NCI-H2081 (cell line): ENCODE measurements at regions not wholly inside any gene's neighbourhood (a gene's known extent, or its start where the extent isn't known, plus 50 kb on each side); places are given as distances from the start of the nearest gene placed in this dataset.

ENCODE experiments used
- DNase-seq, 2 experiments: peaks; one replicate each; lab custom pipeline; 2025; lab: John Stamatoyannopoulos, UW

DNA sequence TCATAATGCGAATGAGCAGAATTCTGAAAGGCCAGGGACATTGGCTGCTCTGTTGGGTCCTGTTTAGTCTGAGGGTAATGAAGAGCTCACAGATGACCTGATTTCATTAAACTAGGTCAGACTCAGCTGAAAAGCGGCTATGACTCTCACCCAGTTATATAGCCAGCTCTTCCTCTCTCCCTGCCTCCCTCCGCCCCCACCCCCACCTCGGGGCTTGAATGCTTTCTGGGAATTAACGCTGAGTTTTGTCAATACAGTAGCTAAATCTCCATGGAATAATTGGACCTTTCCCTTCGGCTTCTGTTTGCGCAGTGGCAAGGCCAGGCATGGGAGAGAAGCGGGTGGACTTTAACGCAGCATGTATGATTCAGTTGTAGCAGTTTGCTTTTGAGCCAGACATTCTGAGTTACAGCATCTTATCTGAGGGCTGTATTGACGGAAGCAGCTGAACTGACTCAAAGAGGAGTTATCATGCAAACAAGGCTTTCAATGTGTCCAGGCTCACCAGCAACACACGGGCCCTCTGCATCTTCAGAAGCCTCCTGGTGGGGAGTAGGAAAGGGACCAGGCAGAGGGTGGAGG, 110.6 kb downstream of the MYCN start:
- DNase-seq = no peak

DNA sequence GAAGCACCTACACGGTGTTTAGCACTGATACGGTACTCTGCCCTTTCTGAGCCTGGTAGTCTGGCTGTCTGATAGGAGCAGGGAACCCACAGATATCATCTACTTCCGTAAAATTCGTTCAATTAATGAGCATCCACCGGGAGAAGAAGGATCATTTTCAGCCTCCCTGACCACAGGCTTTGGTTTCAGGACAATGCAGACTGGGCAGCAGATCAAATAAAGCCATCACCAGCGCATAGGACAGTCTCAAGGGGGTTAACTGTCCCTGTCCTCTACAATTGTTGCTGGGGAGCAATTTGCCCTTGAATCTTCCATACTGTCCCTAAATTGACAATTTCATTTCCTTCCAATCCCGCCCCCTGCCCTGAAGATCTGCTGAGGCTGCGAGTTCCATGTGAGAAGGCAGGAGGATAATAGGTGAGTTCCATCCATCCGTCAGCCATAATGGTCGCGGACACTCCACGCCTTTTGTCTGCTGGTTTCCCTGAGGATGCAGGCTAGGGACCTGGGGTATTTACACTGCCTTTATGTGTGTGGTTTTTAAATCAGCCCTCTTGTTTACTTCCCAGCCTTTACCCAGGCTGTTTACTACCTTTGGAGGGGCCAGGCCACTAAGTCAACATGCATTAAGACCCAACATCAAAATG, 110.0 kb downstream of the MYCN start:
- no peak for DNase-seq

DNA sequence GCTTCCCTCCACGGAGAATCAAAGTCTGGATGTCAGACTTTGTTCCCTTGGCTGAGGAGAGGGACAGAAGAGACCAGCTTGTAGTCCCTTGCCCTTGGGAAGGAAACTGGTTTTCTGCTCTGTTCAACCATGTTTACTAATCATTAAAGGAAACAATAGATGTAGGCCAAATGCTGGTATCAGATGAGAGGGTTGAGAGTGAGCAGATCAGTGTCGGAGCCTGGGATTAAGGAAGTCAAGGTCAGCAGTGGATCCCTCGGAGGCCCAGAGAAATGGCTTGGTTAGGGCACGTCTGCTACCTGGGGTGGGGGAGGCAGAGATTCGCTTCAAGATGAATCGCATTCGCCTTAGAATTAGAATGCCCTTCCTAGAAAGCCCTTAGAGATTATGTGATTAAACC, 109.1 kb downstream of the MYCN start:
- no peak for DNase-seq

GRCh38 chr2:16048466-16048865, 108.1 kb downstream of the MYCN start:
- no peak for DNase-seq

- DNase-seq = no peak
Observed at GRCh38 chr2:16047701-16048100, 107.4 kb downstream of the MYCN start.

GRCh38 chr2:16046649-16047048, 106.3 kb downstream of the MYCN start:
- DNase-seq = no peak

GRCh38 chr2:16045653-16046352, 105.5 kb downstream of the MYCN start:
- DNase-seq = no peak

GRCh38 chr2:16044946-16045456, 104.7 kb downstream of the MYCN start:
- DNase-seq = no peak

DNA sequence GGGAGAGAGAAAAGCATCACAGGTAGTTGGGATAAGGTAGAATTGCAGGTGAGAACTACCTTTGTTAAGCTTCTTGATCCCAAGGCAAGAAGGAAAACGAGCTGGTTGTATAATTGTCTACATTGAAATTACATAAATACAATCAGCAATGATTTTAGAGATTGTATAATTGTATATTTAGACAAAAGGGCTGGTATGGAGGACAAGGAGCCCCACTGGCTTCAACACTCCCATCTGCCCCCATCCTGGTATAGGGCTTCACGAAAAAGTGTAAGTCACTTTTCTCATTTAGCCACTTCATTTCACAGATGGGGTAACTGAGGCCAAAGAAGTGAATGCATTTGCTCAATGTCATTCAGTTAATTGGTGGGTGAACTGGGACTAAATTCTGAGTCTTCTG, 103.3 kb downstream of the MYCN start:
- DNase-seq = no peak

- no peak for DNase-seq
Observed at GRCh38 chr2:16043192-16043591, 102.8 kb downstream of the MYCN start.

GRCh38 chr2:16042201-16042700, 101.9 kb downstream of the MYCN start:
- DNase-seq = no peak

- no peak for DNase-seq
Observed at GRCh38 chr2:16040271-16041010, 100.1 kb downstream of the MYCN start.

DNA sequence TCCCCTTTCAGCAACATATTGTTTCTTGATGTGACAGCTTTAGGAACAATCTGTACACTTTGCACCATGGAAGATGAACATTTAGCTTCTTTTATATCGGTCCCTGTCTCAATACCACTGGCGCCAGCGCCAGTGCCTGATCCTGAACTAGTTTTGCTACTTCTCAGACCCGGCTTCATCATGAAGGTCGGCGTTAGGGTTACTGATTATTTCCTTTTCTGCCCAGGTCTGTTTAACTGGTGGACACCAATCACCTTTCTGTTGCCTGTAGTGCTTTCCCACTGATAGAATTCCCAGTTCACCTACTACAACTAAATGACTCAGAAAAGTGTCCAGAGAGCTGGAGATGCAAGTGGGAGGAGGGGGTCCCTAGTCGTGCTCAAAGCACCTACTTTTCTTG, 99.5 kb downstream of the MYCN start:
- DNase-seq = no peak

DNA sequence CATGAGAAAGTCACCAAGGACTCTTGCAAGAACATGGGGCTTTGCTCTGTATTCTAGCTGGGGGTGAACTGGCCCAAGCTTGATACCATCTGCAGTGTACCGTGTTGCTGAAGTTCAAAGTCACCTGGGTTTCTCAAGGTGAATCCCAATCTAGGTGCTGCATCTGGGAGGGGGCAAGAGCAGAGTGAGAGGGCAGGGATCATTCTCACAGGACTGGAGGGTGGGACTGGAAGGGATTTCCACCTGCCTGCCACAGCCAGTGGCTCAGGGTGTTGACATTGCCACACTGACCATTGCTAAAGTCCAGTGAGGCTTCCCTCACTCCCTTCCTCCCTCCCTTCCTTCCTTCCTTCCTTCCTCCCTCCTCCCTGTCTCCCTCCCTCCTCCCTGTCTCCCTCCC, 98.7 kb downstream of the MYCN start:
- DNase-seq = no peak

GRCh38 chr2:16038621-16039020, 98.3 kb downstream of the MYCN start:
- no peak for DNase-seq

DNA sequence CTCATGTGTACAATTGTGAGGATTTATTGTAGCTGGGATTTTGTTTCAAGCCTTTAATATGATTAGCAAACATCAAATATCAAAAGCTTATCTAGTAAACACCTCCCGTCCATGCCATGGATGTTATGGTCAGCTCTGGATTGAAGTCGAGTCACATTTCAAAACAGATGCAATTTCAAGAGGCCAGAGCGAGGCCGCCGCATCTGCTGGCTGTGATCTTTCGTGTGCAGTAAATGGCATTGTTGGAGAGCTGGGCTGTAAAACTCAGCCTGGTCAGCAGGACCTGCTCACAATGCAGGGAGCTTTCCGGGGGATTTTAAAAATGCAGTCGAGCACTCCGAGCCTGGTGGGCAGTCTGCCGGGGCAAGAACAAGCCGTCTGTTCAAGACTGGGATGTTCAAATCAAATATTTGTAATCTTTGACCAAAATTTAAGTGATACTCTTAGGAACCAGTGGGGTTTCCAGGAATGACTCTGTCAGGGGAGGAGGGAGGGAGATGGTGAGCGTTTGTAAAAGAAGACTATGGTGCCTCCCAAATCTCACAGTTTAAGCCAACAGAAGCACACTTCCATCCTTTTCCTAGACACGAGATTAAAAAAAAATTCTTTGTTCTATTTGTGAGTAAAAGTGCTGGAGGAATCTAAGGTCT, 97.6 kb downstream of the MYCN start:
- DNase-seq = no peak

GRCh38 chr2:16036951-16037350, 96.6 kb downstream of the MYCN start:
- no peak for DNase-seq

DNA sequence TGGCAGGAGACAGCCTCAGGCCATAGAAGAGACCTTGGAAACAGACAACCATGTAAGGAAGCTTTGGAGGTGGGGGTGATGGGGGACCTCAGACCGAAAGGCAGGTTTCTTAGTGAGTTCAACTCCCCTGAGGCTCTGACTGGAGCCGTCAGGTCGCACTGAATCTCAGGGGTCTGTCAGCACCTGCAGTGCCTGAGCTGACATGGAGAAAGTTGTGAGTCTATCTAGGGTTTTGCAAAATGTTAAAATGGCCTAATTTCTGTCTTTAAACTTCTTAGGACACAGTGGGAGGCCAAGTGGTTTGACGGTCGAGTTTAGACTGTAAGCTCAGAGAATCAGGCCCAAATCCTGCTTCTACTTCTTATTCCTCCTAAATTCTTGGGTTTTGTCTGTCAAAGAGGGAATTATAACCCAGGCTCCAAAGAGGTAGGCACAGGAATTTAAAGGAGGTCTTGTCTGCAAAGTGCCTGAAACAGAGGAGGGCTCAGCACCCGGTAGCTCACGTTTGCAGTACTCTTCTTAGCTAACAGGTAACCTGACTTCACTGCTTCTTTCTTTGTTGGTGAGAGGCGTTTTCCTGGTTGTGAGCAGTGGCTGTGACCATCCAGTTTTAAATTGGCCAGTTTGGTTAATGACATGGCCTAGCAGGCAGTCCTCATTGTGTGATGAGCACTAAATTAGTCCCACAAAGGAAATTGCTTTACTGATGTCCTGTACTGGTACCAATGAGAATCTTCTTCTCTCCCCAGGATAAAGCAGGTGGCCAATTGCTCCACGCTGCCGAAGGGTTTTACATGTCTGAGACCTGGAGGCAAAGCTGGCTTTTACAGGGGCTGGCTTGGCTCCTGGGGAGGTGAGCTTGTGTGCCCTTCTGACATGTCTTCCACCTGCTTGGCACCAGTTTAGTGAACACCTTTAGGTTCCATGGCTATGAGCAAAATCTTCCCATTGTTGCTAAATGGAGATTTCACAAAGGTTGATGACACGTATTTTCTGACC, 95.7 kb downstream of the MYCN start:
- no peak for DNase-seq

DNA sequence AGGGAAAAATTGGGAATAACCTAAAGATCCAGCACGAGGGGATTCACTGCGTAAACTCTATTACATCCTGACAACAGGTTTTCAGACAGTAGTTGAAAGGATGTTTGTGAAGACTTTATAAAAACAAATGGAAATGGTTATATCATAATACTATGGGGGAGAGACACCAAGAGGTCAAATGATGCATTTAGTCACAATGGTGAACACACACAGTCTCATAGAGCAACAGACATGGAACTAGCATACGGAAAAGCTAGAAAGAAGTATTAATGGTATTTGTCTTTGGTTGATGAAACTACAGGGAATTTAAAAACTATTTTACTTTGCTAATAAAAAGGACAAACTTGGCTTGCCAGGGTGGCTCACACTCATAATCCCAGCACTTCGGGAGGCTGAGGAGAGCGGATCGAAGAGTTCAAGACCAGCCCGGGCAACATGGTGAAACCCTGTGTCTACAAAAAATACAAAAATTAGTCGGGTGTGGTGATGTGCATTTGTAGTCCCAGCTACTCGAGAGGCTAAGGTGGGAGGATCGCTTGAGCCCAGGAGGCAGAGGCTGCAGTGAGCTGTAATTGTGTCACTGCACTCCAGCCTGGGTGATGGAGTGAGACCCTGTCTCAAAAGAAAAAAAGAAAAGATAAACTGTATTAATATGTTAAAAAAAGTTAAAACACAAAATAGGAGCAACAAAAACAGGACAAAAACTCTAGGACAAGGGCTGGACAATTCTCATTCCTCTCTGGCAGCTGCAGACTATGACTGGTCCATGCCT, 94.8 kb downstream of the MYCN start:
- DNase-seq = no peak
